Hepatocyte (in vitro differentiated cells): ENCODE measurements at regions not wholly inside any gene's neighbourhood (a gene's known extent, or its start where the extent isn't known, plus 50 kb on each side); places are given as distances from the start of the nearest gene placed in this dataset.

Experiments used
- DNase-seq: peaks from one replicate; pipeline ENCODE4 v3.0.0-alpha.2; 2016; ENCODE audit warnings: low spot score
- H2AFZ ChIP-seq: fragments of 200-600 bp; sonication (generic); 2 replicates; pipeline ENCODE4 v1.6.0; 2016; ENCODE audit warnings: antibody characterized with exemption, mild to moderate bottlenecking
- H3K27ac ChIP-seq: fragments of 200-600 bp; sonication (generic); 2 replicates; pipeline ENCODE4 v1.5.1; 2016; ENCODE audit warnings: mild to moderate bottlenecking
- H3K27me3 ChIP-seq: fragments of 200-600 bp; sonication (generic); 2 replicates; pipeline ENCODE4 v1.6.1; 2016
- H3K36me3 ChIP-seq: fragments of 200-600 bp; sonication (generic); replicated peaks from 2 replicates; pipeline ENCODE4 v1.5.1; 2016; ENCODE audit warnings: low read depth; ENCODE audit not compliant: insufficient read depth
- H3K4me1 ChIP-seq: fragments of 200-600 bp; sonication (generic); 2 replicates; pipeline ENCODE4 v1.5.1; 2016; ENCODE audit warnings: mild to moderate bottlenecking, moderate library complexity; ENCODE audit not compliant: insufficient read depth
- H3K4me2 ChIP-seq: fragments of 200-600 bp; sonication (generic); 2 replicates; pipeline ENCODE4 v1.6.0; 2016
- H3K4me3 ChIP-seq: fragments of 200-600 bp; sonication (generic); 2 replicates; pipeline ENCODE4 v1.5.1; 2016; ENCODE audit warnings: mild to moderate bottlenecking
- H3K79me2 ChIP-seq: fragments of 200-600 bp; sonication (generic); 2 replicates; pipeline ENCODE4 v1.6.0; 2017; ENCODE audit warnings: mild to moderate bottlenecking
- H3K9me2 ChIP-seq: fragments of 200-600 bp; sonication (generic); replicated peaks from 2 replicates; pipeline ENCODE4 v1.6.0; 2017; ENCODE audit warnings: mild to moderate bottlenecking; ENCODE audit not compliant: insufficient read depth
- H3K9me3 ChIP-seq: fragments of 200-600 bp; sonication (generic); 2 replicates; pipeline ENCODE4 v1.5.1; 2016; ENCODE audit warnings: low read depth, mild to moderate bottlenecking
- H4K20me1 ChIP-seq: fragments of 200-600 bp; sonication (generic); 2 replicates; pipeline ENCODE4 v1.6.0; 2016; ENCODE audit warnings: mild to moderate bottlenecking; ENCODE audit not compliant: insufficient read depth, poor library complexity, severe bottlenecking
- EZH2 ChIP-seq: fragments of 200-600 bp; sonication (generic); IDR thresholded peaks from 2 replicates; pipeline ENCODE4 v1.6.1; 2016; ENCODE audit warnings: antibody characterized with exemption, mild to moderate bottlenecking, borderline replicate concordance
- EZH2phosphoT487 ChIP-seq: fragments of 200-600 bp; sonication (generic); IDR thresholded peaks from one replicate; pipeline ENCODE4 v1.6.1; 2018; ENCODE audit warnings: antibody characterized with exemption, mild to moderate bottlenecking, low read depth, moderate library complexity; ENCODE audit not compliant: unreplicated experiment, severe bottlenecking
- WGBS: methylation state at CpG from one replicate; pipeline ENCODE4 v1.1.6; 2016; ENCODE audit warnings: low lambda C conversion rate; ENCODE audit errors: missing lambda C conversion rate; 5-methylcytosine and 5-hydroxymethylcytosine counted together
- TF ChIP-seq, protein P1 (sequence below): fragments of 200-600 bp; sonication (generic); IDR thresholded peaks from 2 replicates; pipeline ENCODE4 v1.5.1; 2016; ENCODE audit warnings: antibody characterized with exemption, mild to moderate bottlenecking; ENCODE audit not compliant: poor library complexity

- Histone ChIP-seq H3K9me3 (no peaks in the 10 kb centered on the region), H3K27me3 (no peaks in the 10 kb centered on the region), H3K79me2 (peaks cover 7% of the 10 kb centered on the region), H3K4me3 (no peak overlapping the region), H2AFZ (no peak overlapping the region), H3K36me3 (no peaks in the 10 kb centered on the region), H4K20me1 (no peaks in the 10 kb centered on the region), H3K27ac (no peak overlapping the region), H3K4me2 (no peak overlapping the region), H3K9me2 (no peaks in the 10 kb centered on the region), H3K4me1 (peaks cover 17% of the 10 kb centered on the region)
- DNase-seq = no peak
- TF ChIP-seq, protein P1, sequence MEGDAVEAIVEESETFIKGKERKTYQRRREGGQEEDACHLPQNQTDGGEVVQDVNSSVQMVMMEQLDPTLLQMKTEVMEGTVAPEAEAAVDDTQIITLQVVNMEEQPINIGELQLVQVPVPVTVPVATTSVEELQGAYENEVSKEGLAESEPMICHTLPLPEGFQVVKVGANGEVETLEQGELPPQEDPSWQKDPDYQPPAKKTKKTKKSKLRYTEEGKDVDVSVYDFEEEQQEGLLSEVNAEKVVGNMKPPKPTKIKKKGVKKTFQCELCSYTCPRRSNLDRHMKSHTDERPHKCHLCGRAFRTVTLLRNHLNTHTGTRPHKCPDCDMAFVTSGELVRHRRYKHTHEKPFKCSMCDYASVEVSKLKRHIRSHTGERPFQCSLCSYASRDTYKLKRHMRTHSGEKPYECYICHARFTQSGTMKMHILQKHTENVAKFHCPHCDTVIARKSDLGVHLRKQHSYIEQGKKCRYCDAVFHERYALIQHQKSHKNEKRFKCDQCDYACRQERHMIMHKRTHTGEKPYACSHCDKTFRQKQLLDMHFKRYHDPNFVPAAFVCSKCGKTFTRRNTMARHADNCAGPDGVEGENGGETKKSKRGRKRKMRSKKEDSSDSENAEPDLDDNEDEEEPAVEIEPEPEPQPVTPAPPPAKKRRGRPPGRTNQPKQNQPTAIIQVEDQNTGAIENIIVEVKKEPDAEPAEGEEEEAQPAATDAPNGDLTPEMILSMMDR = no peak
- TF ChIP-seq EZH2 = no peak
- WGBS = 92% methylated on average over 4 of the region's 4 CpGs
These were observed 78.5 kb downstream of the ARL6IP4 start for GRCh38 chr12:123058980-123059379.

DNA sequence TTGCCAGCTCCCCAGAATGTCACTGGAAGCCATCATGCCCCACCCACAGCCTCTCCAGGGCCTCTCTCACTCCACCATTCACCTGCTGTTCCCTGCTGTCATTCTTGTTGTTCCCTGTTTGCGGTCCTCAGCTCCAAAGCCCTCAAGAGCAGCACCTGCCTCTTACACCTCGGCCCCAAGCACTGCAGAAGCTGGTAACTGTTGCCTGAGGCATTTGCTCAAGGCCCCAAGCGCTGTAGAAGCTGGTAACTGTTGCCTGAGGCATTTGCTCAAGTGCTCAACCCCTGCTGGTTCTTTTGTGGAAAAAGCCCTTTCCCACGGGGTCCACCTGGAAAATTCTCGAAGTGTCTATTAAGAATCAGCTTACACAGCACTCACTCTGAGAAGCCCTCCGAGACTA lies 78.0 kb downstream of the ARL6IP4 start:
- TF ChIP-seq, protein P1 = no peak
- no peak for TF ChIP-seq EZH2
- TF ChIP-seq EZH2phosphoT487 = no peak
- no peaks in the 10 kb centered on the region for H3K36me3 ChIP-seq
- no peaks in the 10 kb centered on the region for H3K9me3 ChIP-seq
- no peaks in the 10 kb centered on the region for H4K20me1 ChIP-seq
- H3K27ac ChIP-seq = no peak overlapping the region
- DNase-seq = no peak
- no peaks in the 10 kb centered on the region for H3K27me3 ChIP-seq
- H3K79me2 ChIP-seq = peaks cover 6% of the 10 kb centered on the region
- peaks cover 16% of the 10 kb centered on the region for H3K4me1 ChIP-seq
- no peak overlapping the region for H3K4me2 ChIP-seq
- no peak overlapping the region for H2AFZ ChIP-seq
- no peak overlapping the region for H3K4me3 ChIP-seq
- 85% methylated on average over 6 of the region's 6 CpGs for WGBS
- H3K9me2 ChIP-seq = no peaks in the 10 kb centered on the region

GRCh38 chr12:123057513-123058265 lies 77.2 kb downstream of the ARL6IP4 start:
- no peak for DNase-seq
- no peaks in the 10 kb centered on the region for H4K20me1 ChIP-seq
- no peaks in the 10 kb centered on the region for H3K9me3 ChIP-seq
- WGBS = 89% methylated on average over 15 of the region's 15 CpGs
- H3K4me3 ChIP-seq = no peak overlapping the region
- H3K4me1 ChIP-seq = peaks cover 9% of the 10 kb centered on the region
- H3K27me3 ChIP-seq = no peaks in the 10 kb centered on the region
- H3K36me3 ChIP-seq = no peaks in the 10 kb centered on the region
- no peak overlapping the region for H2AFZ ChIP-seq
- no peak overlapping the region for H3K4me2 ChIP-seq
- H3K79me2 ChIP-seq = peaks cover 6% of the 10 kb centered on the region
- no peak overlapping the region for H3K27ac ChIP-seq
- H3K9me2 ChIP-seq = no peaks in the 10 kb centered on the region
- TF ChIP-seq EZH2phosphoT487 (no peak), EZH2 (no peak)
- TF ChIP-seq, protein P1 = no peak
